Fibroblast of lung (primary cell): ENCODE measurements at regions not wholly inside any gene's neighbourhood (a gene's known extent, or its start where the extent isn't known, plus 50 kb on each side); places are given as distances from the start of the nearest gene placed in this dataset.

Experiments
- EZH2 ChIP-seq: IDR thresholded peaks from 2 replicates; pipeline ENCODE4 v1.5.1; 2012; ENCODE audit warnings: low read length, control low read depth, mild to moderate bottlenecking; ENCODE audit errors: missing control alignments
- TF ChIP-seq, protein P1 (sequence below), 2 donors: IDR thresholded peaks in 1 of 2; conservative IDR thresholded peaks in 1 of 2; 1 replicate in 1 of 2; 2 replicates in 1 of 2; pipeline ENCODE4 v1.5.1; 2011 to 2012; ENCODE audit warnings: low read length in 2 of 2, control low read depth in 1 of 2, inconsistent platforms in 1 of 2, low read depth in 1 of 2, mild to moderate bottlenecking in 1 of 2

DNA sequence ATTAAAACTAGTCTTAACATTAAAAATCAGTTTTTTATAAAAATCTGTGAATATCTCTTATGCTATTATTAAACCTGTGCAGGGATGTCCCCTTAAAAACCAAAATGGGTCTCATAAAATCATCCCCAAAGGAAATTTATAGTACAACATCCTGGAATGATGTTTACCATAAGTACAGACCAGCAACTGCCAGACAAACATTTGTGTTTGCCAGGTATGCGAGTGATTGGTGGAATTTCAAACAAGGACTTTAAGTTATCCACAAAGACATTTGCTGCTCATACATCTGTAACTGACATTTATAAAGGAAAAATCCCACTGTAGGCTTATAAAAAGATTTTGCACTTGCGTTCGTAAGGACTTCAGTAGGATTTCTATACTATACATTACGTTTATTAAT, 1375.4 kb upstream of the WWC1 start:
- no peak for TF ChIP-seq EZH2
- TF ChIP-seq, protein P1, sequence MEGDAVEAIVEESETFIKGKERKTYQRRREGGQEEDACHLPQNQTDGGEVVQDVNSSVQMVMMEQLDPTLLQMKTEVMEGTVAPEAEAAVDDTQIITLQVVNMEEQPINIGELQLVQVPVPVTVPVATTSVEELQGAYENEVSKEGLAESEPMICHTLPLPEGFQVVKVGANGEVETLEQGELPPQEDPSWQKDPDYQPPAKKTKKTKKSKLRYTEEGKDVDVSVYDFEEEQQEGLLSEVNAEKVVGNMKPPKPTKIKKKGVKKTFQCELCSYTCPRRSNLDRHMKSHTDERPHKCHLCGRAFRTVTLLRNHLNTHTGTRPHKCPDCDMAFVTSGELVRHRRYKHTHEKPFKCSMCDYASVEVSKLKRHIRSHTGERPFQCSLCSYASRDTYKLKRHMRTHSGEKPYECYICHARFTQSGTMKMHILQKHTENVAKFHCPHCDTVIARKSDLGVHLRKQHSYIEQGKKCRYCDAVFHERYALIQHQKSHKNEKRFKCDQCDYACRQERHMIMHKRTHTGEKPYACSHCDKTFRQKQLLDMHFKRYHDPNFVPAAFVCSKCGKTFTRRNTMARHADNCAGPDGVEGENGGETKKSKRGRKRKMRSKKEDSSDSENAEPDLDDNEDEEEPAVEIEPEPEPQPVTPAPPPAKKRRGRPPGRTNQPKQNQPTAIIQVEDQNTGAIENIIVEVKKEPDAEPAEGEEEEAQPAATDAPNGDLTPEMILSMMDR (conservative IDR thresholded peaks at IDR 0.05 in 1 of 2, IDR thresholded peaks at IDR 0.05 in 1 of 2; ENCODE audit: low read depth in 1 of 2, low read length in 2 of 2): no peak
